DMS153 treated with DMSO at 0.1 percent for 48 hours (cell line): ENCODE measurements at regions not wholly inside any gene's neighbourhood (a gene's known extent, or its start where the extent isn't known, plus 50 kb on each side); places are given as distances from the start of the nearest gene placed in this dataset.
"Not testable (repeated sequence)": the region's sequence is repeated elsewhere in the genome, so short reads cannot be mapped to it uniquely, and the experiment has no call there.

Experiments
- DNase-seq: peaks from one replicate; lab custom pipeline; 2025; ENCODE audit not compliant: unreplicated experiment; lab: John Stamatoyannopoulos, UW

- DNase-seq = no peak
These were observed 997.6 kb upstream of the ATXN8OS start for GRCh38 chr13:69109891-69110525.

GRCh38 chr13:69108486-69108885 is 999.1 kb upstream of the ATXN8OS start:
- no peak for DNase-seq

GRCh38 chr13:69107436-69107835 is 1000.2 kb upstream of the ATXN8OS start:
- DNase-seq = no peak

- DNase-seq = no peak
These were observed 1005.8 kb upstream of the ATXN8OS start for GRCh38 chr13:69101841-69102240.

- no peak for DNase-seq
These were observed 1013.1 kb upstream of the ATXN8OS start for GRCh38 chr13:69094485-69094884.

GRCh38 chr13:69092615-69093322 is 1014.9 kb upstream of the ATXN8OS start:
- no peak for DNase-seq

- DNase-seq = no peak
These were observed 1030.4 kb upstream of the ATXN8OS start for GRCh38 chr13:69077267-69077666.

- no peak for DNase-seq
These were observed 1038.0 kb upstream of the ATXN8OS start for GRCh38 chr13:69069554-69070133.

GRCh38 chr13:69050696-69051095 is 1056.9 kb upstream of the ATXN8OS start:
- DNase-seq = no peak

GRCh38 chr13:69044629-69045028 is 1063.0 kb upstream of the ATXN8OS start:
- DNase-seq = no peak

GRCh38 chr13:69040898-69041297 is 1066.7 kb upstream of the ATXN8OS start:
- DNase-seq = no peak

- DNase-seq = no peak
These were observed 1071.9 kb upstream of the ATXN8OS start for GRCh38 chr13:69035771-69036170.

- no peak for DNase-seq
These were observed 1078.7 kb upstream of the ATXN8OS start for GRCh38 chr13:69028936-69029335.

- no peak for DNase-seq
These were observed 1087.5 kb upstream of the ATXN8OS start for GRCh38 chr13:69020120-69020519.

GRCh38 chr13:69018173-69018572 is 1089.5 kb upstream of the ATXN8OS start:
- DNase-seq = not testable (repeated sequence)

GRCh38 chr13:69010789-69011188 is 1096.8 kb upstream of the ATXN8OS start:
- DNase-seq = no peak

- no peak for DNase-seq
These were observed 1099.1 kb upstream of the ATXN8OS start for GRCh38 chr13:69008499-69008898.

- no peak for DNase-seq
These were observed 1109.6 kb upstream of the ATXN8OS start for GRCh38 chr13:68998056-68998455.

- no peak for DNase-seq
These were observed 1111.0 kb upstream of the ATXN8OS start for GRCh38 chr13:68996668-68997025.

- DNase-seq = no peak
These were observed 1111.5 kb upstream of the ATXN8OS start for GRCh38 chr13:68995972-68996667.

- DNase-seq = no peak
These were observed 1114.5 kb upstream of the ATXN8OS start for GRCh38 chr13:68993154-68993553.

GRCh38 chr13:68988176-68988575 is 1119.5 kb upstream of the ATXN8OS start:
- DNase-seq = no peak
